Body of pancreas (tissue), 4 donors: ENCODE measurements at regions not wholly inside any gene's neighbourhood (a gene's known extent, or its start where the extent isn't known, plus 50 kb on each side); places are given as distances from the start of the nearest gene placed in this dataset.

Experiments
- POLR2A ChIP-seq, 3 donors: fragments of 450-650 bp; IDR thresholded peaks; one replicate each; pipeline ENCODE4 v1.6.1; 2016; ENCODE audit warnings: antibody characterized with exemption in 3 of 3, mild to moderate bottlenecking in 2 of 3
- TF ChIP-seq, protein P1 (sequence below), 7 experiments: fragments of 450-650 bp in 4 of 7; fragments of 200-600 bp in 3 of 7; sonication (generic) in 3 of 7; IDR thresholded peaks; one replicate each; pipeline ENCODE4 v1.5.1; 2016 to 2019; ENCODE audit warnings: antibody characterized with exemption in 7 of 7

DNA sequence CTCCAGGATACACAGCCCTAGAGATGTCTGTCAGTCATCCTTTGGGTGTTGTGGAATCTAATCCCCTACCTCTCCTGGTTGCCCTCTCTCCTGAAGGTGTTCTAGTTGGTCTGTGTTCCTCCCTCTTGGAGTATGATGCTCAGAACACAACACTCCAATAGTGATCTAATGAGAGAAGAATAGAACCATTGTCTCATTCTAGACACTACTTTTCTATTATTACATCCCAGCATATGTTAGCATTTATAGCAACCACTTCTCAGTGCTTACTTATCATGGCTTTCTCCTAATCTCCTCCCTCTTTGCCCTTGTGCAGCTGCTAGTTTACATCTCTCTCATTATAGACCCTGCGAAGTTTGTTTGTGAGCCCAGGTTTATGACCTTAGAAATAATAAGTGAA lies 109.0 kb downstream of the UNC5CL start:
- TF ChIP-seq, protein P1, sequence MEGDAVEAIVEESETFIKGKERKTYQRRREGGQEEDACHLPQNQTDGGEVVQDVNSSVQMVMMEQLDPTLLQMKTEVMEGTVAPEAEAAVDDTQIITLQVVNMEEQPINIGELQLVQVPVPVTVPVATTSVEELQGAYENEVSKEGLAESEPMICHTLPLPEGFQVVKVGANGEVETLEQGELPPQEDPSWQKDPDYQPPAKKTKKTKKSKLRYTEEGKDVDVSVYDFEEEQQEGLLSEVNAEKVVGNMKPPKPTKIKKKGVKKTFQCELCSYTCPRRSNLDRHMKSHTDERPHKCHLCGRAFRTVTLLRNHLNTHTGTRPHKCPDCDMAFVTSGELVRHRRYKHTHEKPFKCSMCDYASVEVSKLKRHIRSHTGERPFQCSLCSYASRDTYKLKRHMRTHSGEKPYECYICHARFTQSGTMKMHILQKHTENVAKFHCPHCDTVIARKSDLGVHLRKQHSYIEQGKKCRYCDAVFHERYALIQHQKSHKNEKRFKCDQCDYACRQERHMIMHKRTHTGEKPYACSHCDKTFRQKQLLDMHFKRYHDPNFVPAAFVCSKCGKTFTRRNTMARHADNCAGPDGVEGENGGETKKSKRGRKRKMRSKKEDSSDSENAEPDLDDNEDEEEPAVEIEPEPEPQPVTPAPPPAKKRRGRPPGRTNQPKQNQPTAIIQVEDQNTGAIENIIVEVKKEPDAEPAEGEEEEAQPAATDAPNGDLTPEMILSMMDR (IDR thresholded peaks at IDR 0.05) = no peak
- TF ChIP-seq POLR2A (IDR thresholded peaks at IDR 0.05) = no peak
